ENCODE measurements at regions not wholly inside any gene's neighbourhood (a gene's known extent, or its start where the extent isn't known, plus 50 kb on each side); places are given as distances from the start of the nearest gene placed in this dataset.

- H3K4me1 ChIP-seq, result no peaks in the 10 kb centered on the region
- H3K9me3 ChIP-seq, result no peaks in the 10 kb centered on the region
- H3K27ac ChIP-seq, result no peak overlapping the region
- intact Hi-C loops (cut with DNase I), result no loop called here
- 62 to 68% methylated on average over 2 of the region's 2 CpGs for WGBS, 2 donors
- TF ChIP-seq CTCF (IDR thresholded peaks at IDR 0.05), result no peak
- no peak for TF ChIP-seq POLR2A (IDR thresholded peaks at IDR 0.05)
- no peak for DNase-seq
- H3K36me3 ChIP-seq, result no peaks in the 10 kb centered on the region
- no peak overlapping the region for H3K4me3 ChIP-seq (replicated peaks in 1 of 3)
- no peaks in the 10 kb centered on the region for H3K27me3 ChIP-seq
Measured at GRCh38 chr7:84812021-84812420, 374.8 kb downstream of the SEMA3D start.

- H3K4me1 ChIP-seq, result no peaks in the 10 kb centered on the region
- no peaks in the 10 kb centered on the region for H3K27me3 ChIP-seq
- H3K9me3 ChIP-seq, result no peaks in the 10 kb centered on the region
- H3K27ac ChIP-seq, result no peak overlapping the region
- no peak overlapping the region for H3K4me3 ChIP-seq (replicated peaks in 1 of 3)
- 55 to 68% methylated on average over 1 of the region's 1 CpG for WGBS, 2 donors
- TF ChIP-seq CTCF (IDR thresholded peaks at IDR 0.05) (no peak), POLR2A (IDR thresholded peaks at IDR 0.05) (no peak)
- intact Hi-C loops (cut with DNase I), result no loop called here
- H3K36me3 ChIP-seq, result no peaks in the 10 kb centered on the region
- DNase-seq, result no peak
Measured at GRCh38 chr7:84811362-84811761, 375.5 kb downstream of the SEMA3D start.

- no peaks in the 10 kb centered on the region for H3K27me3 ChIP-seq
- no peak overlapping the region for H3K27ac ChIP-seq
- no peaks in the 10 kb centered on the region for H3K36me3 ChIP-seq
- intact Hi-C loops (cut with DNase I), result no loop called here
- no peaks in the 10 kb centered on the region for H3K9me3 ChIP-seq
- H3K4me1 ChIP-seq, result no peaks in the 10 kb centered on the region
- 43 to 44% methylated on average over 1 of the region's 1 CpG for WGBS, 2 donors
- no peak for TF ChIP-seq CTCF (IDR thresholded peaks at IDR 0.05)
- no peak for TF ChIP-seq POLR2A (IDR thresholded peaks at IDR 0.05)
- no peak overlapping the region for H3K4me3 ChIP-seq (replicated peaks in 1 of 3)
- no peak for DNase-seq
Measured at GRCh38 chr7:84809877-84810276, 377.0 kb downstream of the SEMA3D start.

GRCh38 chr7:84803979-84804378 is 382.9 kb downstream of the SEMA3D start:
- TF ChIP-seq POLR2A (IDR thresholded peaks at IDR 0.05), result no peak
- no peak for TF ChIP-seq CTCF (IDR thresholded peaks at IDR 0.05)

GRCh38 chr7:84801396-84801795 is 385.5 kb downstream of the SEMA3D start:
- no peak for DNase-seq
- no peaks in the 10 kb centered on the region for H3K9me3 ChIP-seq
- H3K36me3 ChIP-seq, result no peaks in the 10 kb centered on the region
- H3K27me3 ChIP-seq, result no peaks in the 10 kb centered on the region
- no peak for TF ChIP-seq POLR2A (IDR thresholded peaks at IDR 0.05)
- TF ChIP-seq CTCF (IDR thresholded peaks at IDR 0.05), result no peak
- intact Hi-C loops (cut with DNase I), result no loop called here
- peaks cover 0 to 5% of the 10 kb centered on the region in 2 donors for H3K4me1 ChIP-seq
- H3K4me3 ChIP-seq (replicated peaks in 1 of 3), result no peak overlapping the region
- no peak overlapping the region for H3K27ac ChIP-seq

More at GRCh38 chr7:84803979-84804378, 382.9 kb downstream of the SEMA3D start:
- H3K4me3 ChIP-seq (replicated peaks in 1 of 3), result no peak overlapping the region
- no peaks in the 10 kb centered on the region for H3K27me3 ChIP-seq
- H3K36me3 ChIP-seq, result no peaks in the 10 kb centered on the region
- H3K9me3 ChIP-seq, result no peaks in the 10 kb centered on the region
- peaks cover 0 to 5% of the 10 kb centered on the region in 2 donors for H3K4me1 ChIP-seq
- no peak overlapping the region for H3K27ac ChIP-seq
- no peak for DNase-seq
- WGBS, 2 donors, result 74 to 97% methylated on average over 3 of the region's 3 CpGs
- intact Hi-C loops (cut with DNase I), result no loop called here

Measured in thyroid gland (tissue), 4 donors.